Fibroblast of lung (primary cell): ENCODE measurements at regions not wholly inside any gene's neighbourhood (a gene's known extent, or its start where the extent isn't known, plus 50 kb on each side); places are given as distances from the start of the nearest gene placed in this dataset.

ENCODE experiments used
- CTCF ChIP-seq, 2 donors: IDR thresholded peaks in 1 of 2; conservative IDR thresholded peaks in 1 of 2; 1 replicate in 1 of 2; 2 replicates in 1 of 2; pipeline ENCODE4 v1.5.1; 2011 to 2012; ENCODE audit warnings: low read length in 2 of 2, control low read depth in 1 of 2, inconsistent platforms in 1 of 2, low read depth in 1 of 2, mild to moderate bottlenecking in 1 of 2
- EZH2 ChIP-seq: IDR thresholded peaks from 2 replicates; pipeline ENCODE4 v1.5.1; 2012; ENCODE audit warnings: low read length, control low read depth, mild to moderate bottlenecking; ENCODE audit errors: missing control alignments

GRCh38 chr4:97386969-97387368 lies 756.3 kb downstream of the STPG2 start:
- TF ChIP-seq CTCF (conservative IDR thresholded peaks at IDR 0.05 in 1 of 2, IDR thresholded peaks at IDR 0.05 in 1 of 2; ENCODE audit: low read depth in 1 of 2, low read length in 2 of 2) (no peak), EZH2 (no peak)
